VCaP (cell line): ENCODE measurements at regions not wholly inside any gene's neighbourhood (a gene's known extent, or its start where the extent isn't known, plus 50 kb on each side); places are given as distances from the start of the nearest gene placed in this dataset.
"Not testable (repeated sequence)": the region's sequence is repeated elsewhere in the genome, so short reads cannot be mapped to it uniquely, and the experiment has no call there.

ENCODE experiments used
- H3K27ac ChIP-seq: fragments of 450-650 bp; 2 replicates; pipeline ENCODE4 v1.5.1; 2017
- TF ChIP-seq, protein P1 (sequence below): fragments of 450-650 bp; conservative IDR thresholded peaks from 2 replicates; pipeline ENCODE4 v1.5.1; 2017; ENCODE audit warnings: mild to moderate bottlenecking, moderate library complexity

DNA sequence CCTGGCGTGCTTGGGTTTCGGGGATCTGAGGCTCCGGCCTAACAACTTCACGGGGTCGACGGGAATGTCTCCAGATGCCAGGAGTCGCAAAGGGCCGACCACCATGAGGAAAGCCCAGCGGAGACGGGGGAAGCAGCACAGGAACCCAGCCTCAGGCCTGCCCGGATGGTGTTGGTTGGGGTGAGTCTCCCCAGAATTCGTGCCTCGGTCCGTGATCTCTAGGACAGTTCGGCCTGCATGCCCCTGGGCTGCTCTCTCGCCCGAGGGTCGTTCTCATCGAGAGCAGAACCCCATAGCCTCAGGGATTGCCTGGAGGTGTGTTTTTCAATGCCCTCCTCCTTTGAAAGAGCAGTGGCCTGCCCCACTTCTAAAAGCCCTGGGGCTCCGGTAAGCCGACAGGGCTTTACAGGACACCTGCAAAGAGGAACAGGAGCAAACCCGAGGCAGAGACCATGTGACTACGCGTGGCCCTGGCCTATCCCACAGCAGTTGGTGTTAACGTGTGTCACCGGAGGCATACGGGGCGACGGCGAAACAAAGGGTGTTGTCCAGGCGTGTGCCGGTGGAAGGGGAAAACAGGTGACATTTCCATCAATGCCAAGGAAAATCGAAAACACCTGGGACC, 973.1 kb upstream of the DEFB115 start:
- H3K27ac ChIP-seq = no peak overlapping the region
- TF ChIP-seq, protein P1, sequence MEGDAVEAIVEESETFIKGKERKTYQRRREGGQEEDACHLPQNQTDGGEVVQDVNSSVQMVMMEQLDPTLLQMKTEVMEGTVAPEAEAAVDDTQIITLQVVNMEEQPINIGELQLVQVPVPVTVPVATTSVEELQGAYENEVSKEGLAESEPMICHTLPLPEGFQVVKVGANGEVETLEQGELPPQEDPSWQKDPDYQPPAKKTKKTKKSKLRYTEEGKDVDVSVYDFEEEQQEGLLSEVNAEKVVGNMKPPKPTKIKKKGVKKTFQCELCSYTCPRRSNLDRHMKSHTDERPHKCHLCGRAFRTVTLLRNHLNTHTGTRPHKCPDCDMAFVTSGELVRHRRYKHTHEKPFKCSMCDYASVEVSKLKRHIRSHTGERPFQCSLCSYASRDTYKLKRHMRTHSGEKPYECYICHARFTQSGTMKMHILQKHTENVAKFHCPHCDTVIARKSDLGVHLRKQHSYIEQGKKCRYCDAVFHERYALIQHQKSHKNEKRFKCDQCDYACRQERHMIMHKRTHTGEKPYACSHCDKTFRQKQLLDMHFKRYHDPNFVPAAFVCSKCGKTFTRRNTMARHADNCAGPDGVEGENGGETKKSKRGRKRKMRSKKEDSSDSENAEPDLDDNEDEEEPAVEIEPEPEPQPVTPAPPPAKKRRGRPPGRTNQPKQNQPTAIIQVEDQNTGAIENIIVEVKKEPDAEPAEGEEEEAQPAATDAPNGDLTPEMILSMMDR = no peak

DNA sequence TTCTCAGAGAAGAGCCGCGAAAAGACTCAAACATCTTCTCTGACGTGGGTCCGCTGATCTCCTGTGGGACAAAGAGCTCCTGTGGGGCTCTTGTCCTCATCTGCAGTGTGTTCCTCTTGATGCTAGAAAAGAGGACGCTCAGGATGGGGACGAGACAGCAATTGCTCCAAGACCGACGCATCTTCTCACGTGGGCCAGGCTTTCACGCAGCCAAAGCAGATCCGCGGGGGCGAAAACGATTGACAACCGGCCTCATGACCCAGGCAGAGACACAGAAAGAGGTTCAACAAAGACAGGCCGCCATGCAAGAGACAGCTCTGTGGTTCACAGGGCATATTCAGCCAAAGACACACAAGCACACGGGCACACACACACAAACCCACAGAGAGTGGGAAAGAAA, 971.8 kb upstream of the DEFB115 start:
- TF ChIP-seq, protein P1 = no peak
- H3K27ac ChIP-seq = no peak overlapping the region

DNA sequence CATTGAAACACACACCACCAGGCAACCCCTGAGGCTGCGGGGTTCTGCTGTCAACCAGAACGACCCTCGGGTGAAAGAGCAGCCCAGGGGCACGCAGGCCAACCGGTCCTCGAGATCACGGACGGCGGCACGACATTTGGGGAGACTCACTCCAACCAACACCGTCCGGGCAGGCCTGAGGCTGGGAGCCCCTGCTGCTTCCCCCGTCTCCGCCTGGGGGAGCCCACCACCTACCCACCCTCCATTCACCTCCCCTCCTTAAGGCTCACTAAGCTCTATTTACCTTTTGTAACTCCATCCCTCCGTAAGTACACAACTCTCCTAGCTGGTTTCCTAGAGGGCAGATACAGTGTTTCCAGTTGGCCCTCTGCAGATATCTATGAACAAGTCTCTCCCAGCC, 971.3 kb upstream of the DEFB115 start:
- TF ChIP-seq, protein P1 = no peak
- no peak overlapping the region for H3K27ac ChIP-seq

DNA sequence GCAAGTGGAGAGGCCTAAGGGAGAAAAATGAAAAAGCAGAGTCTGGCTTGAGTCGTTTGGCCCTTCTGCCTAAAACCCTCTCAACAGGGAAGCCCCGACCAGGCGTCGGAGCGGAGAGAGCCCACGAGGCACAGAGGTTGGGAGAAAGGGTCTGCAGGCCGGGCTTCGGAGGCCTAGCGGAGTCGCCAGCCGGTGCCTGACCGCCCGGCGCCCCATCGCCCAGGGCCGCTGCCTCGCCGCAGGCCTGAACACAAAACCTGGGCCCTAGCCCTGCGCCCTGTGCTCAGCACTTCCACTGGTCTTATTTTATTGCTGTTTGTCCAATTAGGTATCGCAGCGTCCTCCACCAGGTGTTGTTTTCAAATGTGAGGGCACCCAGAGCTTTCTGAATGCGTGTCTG, 970.0 kb upstream of the DEFB115 start:
- H3K27ac ChIP-seq = not testable (repeated sequence)

DNA sequence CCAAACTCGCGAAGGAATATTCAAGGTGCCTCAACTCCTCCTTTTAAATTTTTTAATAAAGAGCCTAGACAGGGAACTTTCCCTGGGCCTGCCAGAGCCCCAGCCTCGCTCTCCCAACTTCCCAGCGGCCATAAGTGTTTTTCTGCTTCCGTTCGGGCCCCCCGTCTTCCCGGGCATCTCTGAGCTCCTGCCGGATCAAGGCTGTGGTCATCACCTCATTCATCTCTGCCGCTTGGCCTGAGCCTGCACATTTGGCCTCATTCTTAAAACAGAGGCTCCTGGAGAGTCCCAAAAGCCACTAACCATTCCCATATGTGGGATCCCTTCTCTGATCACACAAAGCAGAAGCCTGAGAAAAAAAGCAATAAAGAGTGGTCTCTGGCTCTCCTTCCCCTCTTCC, 969.1 kb upstream of the DEFB115 start:
- H3K27ac ChIP-seq = no peak overlapping the region
- TF ChIP-seq, protein P1 = no peak

DNA sequence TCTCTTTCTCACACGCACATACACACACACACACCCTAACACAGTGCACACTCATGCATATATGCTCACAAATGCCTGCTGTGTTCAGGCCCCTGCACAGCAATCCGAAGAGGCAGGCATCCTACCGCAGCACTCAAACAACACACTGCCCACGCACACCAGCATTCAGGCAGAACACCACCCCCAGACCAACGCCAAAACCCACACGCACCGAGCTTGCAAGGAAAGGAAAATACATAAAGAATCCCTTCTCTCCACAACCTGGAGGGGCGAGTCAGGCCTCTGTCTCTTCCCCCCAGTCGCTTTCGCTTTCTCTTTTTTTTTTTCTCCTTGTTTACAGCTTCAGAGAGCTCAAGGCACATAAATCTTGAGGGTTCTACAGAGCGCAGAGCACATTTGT, 968.4 kb upstream of the DEFB115 start:
- H3K27ac ChIP-seq = not testable (repeated sequence)

DNA sequence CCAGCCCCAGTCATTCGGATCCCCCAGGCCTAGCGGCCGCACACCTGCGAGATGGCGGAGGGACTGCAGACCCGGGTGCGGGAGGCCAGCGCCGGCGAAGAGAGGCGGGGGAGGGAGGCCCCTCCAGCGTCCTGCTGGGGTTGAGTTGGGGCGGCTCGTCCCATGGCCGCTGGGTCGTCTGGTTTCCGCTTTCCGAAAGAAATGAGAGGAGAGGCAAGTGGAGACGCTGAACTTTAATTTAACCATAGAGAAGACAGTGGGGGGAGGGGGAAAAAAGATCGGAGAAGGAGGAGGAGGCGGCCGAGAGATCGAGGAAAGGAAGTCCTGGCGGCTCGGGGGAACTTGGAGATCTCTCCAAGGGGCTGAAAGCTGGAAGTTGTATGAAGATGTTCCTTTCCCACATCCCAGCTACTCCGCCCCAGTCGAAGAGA, 967.7 kb upstream of the DEFB115 start:
- not testable (repeated sequence) for H3K27ac ChIP-seq

DNA sequence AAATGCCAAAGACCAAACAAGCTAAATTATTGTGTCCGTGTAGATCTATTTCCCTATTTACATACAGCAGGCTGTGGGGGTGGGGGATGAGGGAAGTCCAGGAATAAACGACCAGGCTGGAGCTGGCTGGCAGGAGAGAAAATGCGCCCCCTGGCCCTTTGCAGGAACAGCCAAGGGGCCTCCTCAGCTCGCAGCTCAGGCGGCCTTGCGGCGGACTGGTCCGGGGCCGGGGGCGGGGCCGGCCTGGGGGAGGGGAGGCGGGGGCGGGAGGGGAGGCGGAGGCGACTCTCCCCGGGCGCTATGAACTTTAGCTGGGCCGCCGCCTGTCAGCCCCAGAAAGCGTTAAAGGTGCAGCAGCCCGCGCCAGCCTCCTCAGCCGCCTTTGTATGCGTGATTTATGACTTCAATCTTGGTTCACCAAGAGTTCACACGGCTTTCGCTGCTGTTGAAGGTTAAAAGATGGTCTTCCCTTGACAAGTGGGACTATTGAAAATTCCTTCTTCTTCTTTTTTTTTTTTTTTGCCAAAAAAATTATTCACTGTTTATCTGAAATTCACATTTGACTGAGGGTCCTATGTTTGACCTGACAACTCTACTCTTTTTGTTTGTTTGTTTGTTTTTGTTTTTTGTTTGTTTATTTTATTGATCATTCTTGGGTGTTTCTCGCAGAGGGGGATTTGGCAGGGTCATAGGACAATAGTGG, 967.0 kb upstream of the DEFB115 start:
- H3K27ac ChIP-seq = not testable (repeated sequence)

DNA sequence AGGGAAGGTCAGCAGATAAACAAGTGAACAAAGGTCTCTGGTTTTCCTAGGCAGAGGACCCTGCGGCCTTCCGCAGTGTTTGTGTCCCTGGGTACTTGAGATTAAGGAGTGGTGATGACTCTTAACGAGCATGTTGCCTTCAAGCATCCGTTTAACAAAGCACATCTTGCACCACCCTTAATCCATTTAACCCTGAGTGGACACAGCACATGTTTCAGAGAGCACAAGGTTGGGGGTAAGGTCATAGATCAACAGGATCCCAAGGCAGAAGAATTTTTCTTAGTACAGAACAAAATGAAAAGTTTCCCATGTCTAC, 966.4 kb upstream of the DEFB115 start:
- not testable (repeated sequence) for H3K27ac ChIP-seq

DNA sequence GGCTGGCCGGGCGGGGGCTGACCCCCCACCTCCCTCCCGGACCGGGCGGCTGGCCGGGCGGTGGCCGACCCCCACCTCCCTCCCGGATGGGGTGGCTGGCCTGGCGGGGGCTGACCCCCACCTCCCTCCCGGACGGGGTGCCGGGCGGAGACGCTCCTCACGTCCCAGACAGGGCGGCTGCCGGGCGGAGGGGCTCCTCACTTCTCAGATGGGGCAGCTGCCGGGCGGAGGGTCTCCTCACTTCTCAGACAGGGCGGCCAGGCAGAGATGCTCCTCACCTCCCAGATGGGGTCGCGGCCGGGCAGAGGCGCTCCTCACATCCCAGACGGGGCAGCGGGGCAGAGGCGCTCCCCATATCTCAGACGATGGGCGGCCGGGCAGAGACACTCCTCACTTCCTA, 965.8 kb upstream of the DEFB115 start:
- H3K27ac ChIP-seq = not testable (repeated sequence)

DNA sequence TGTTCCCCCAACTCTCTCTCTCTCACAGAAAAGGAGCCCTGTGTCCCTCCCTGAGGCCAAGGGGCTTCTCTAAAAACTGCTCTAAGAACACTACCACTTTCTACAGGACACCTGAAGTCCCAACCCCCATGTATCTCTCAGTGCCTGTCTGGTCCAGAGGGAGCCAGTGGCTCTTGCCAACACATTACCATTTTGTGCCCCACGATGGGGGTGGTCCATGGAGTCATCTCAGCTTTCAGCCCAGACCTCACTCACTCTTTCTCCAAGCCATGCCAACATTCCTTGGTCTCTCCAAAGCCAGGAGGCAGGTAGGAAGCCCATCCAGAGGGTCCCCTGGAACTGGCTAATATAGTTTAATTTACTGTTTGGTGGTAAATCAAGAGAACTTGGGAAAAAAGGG, 962.1 kb upstream of the DEFB115 start:
- not testable (repeated sequence) for H3K27ac ChIP-seq

DNA sequence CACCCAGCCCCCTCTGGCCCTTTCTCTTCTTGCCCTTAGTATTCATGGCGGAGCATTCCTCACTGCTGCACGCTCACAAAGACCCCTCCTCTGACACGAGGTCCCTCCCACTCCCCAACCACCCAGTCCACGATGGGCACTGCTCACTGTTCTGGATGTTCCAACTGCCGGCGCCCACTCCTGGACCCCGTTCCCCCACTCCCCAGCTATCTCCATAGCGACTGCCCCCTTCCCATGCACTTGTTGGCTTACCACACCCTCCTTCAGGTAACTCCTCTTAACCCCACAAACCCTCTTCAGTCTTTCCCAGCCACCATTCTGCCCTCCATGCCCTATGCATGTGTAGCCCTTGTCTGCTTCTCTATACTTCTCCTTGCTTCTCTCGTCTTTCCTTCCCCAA, 961.5 kb upstream of the DEFB115 start:
- H3K27ac ChIP-seq = not testable (repeated sequence)

DNA sequence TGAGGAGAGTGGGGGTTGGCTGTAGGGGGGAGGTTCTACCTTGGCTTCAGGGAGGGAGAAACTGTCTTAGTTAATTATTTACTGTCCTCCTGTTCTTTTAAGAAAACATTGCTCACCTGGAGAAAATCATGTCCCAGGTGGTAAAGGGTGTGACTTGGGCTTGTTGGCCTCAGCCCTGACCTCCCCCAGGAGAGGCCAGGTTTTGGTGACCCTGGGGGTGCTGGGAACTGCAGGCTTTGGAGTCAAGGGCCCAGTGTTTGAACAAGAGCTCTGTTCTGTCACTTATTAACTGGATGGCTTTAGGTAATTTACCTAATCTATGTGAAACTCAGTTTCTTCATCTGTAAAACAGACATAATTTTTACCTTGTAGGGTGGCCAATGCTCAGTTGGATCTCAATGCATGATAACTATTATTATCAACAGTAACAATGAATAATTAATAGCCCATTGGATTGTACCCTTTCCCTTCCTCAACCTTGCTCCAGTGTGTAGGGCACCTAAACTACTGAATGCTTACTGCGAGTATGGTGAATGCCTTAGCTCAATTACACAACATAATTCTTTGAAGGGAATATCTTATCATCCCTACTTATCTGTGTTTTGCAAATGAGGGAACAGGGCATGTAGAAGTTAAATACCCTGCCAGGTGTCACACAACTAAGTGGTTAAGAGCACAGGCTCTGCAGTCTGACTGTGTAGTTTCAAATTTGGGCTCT, 959.4 kb upstream of the DEFB115 start:
- not testable (repeated sequence) for H3K27ac ChIP-seq

DNA sequence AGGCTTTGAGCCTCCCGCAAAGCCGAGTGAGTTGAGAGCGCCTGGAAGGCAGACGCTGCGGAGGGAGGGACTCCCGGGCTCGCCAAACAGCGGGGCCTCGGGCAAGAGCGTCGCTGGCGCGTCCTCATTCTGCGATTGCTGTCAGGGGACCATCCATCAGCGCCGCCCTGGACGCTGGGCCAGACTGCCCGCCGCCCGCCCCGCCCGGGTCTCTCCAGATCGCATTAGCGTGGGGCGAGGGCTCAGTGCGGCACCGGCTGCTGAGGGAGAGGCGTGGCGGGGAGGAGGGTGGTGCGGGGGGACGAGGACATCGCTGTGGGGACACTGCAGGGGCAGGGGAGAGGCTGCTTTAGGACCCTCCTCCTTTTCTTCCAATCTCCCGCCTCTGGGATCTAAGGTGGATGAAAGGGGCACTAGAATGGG, 957.2 kb upstream of the DEFB115 start:
- not testable (repeated sequence) for H3K27ac ChIP-seq

DNA sequence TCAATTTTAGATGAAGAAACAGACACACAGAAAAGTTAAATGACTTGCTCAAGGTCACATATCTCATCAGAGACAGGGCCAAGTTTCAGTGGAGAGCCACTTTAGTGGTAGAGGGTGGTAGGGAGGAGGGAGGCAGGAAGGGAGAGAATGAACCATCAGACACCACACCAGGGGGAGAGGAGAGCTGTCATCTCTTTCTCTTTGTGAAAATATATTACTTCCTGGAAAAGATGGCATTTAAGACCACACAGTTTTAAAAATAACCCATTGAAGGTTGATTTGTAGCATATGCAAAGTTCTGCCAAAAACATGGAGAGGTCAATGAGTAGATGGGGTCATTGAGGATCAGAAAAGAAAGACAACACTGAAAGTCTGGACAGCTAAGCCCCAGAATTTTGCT, 954.7 kb upstream of the DEFB115 start:
- not testable (repeated sequence) for H3K27ac ChIP-seq

DNA sequence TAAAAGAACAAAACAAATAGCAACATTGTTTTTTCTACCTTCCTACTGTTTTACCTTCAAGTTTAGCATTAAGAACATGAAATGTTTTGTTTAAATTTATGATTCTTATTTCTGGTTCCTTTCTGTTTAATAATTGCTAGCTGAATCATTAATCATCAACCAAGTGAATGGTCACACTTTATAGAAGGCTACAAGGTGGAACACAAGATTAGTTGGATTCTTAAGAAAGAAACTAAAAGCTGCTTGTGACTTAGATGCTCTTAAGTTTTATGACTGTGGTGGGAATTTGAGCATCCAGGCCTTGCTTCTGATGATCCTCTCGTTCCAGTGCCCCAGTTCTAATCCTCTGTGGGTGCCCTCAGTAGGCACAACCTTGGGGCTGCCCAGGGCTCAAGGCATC, 947.5 kb upstream of the DEFB115 start:
- H3K27ac ChIP-seq = not testable (repeated sequence)

DNA sequence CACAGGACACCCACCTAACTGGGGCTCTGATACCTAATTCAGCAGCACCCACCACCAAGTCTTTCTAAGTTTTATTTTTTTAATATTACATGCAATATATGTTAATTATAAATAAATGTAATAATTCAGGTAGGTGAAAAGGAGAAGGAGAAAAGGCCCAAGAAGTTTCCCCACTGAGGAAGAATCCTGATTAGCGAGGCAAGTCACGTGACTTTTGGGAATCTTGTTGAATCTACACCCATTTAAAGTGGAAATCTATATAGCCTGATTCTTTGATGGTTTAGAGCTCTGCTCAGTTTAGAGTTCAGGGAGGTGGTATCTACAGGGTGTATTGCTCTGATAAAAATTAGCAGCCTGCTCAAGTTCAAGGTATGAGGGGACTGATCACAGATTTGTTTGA, 947.1 kb upstream of the DEFB115 start:
- not testable (repeated sequence) for H3K27ac ChIP-seq
